K562 (cell line): ENCODE measurements at regions not wholly inside any gene's neighbourhood (a gene's known extent, or its start where the extent isn't known, plus 50 kb on each side); places are given as distances from the start of the nearest gene placed in this dataset.

Source experiments
- ATAC-seq: fragments of 200-7000 bp; cut with Tn5 transposase; 3 replicates; pipeline ENCODE4 v1.9.1; 2020; ENCODE audit warnings: moderate library complexity
- BruUV-seq: library from RNA; stranded (reverse); fragments of 400-500 nt; replicated peaks from 2 replicates; lab custom pipeline; 2021; lab: Mats Ljungman, UMichigan
- CTCF ChIA-PET: fragments of 300-600 bp; formaldehyde crosslinking; extraction: SDS; loops from one replicate; lab custom pipeline; 2021; ENCODE audit warnings: low intra/inter-chr PET ratio; lab: Yijun Ruan, JAX
- POLR2A ChIA-PET: fragments of 300-600, 350-650 bp; sonication (Branson Sonifier 250); formaldehyde crosslinking; extraction: SDS; loops from one replicate; lab custom pipeline; 2021; ENCODE audit warnings: antibody characterized with exemption, inconsistent platforms; lab: Yijun Ruan, JAX
- DNase-seq, 4 experiments: peaks; one replicate each; pipeline versions ENCODE4 v3.0.0 to v3.0.0-alpha.2; 2011 to 2018; ENCODE audit warnings: low spot score in 3 of 4, mixed read lengths in 3 of 4; ENCODE audit errors: extremely low read depth in 1 of 4
- FAIRE-seq: peaks from 2 replicates; lab custom pipeline; 2011; peaks lifted over from hg19 to GRCh38; lab: Jason Lieb, UNC
- H2AFZ ChIP-seq: 2 replicates; pipeline ENCODE4 v1.6.0; 2011; ENCODE audit warnings: low read depth, low read length, control low read depth, inconsistent platforms
- H3K27ac ChIP-seq: fragments of 200-600 bp; 3 replicates; pipeline ENCODE4 v1.8.0; 2011; ENCODE audit warnings: low read depth, mild to moderate bottlenecking, control low read depth, inconsistent platforms, low read length, moderate library complexity, mixed read lengths; ENCODE audit errors: extremely low read depth
- H3K27me3 ChIP-seq, 2 experiments: fragments of 300-600 bp in 1 of 2; 2 replicates in 1 of 2; 3 replicates in 1 of 2; pipeline versions ENCODE4 v1.6.0 to v1.8.0; 2011; ENCODE audit warnings: inconsistent platforms in 2 of 2, low read length in 2 of 2, mild to moderate bottlenecking in 1 of 2, mixed read lengths in 1 of 2, moderate library complexity in 1 of 2; ENCODE audit not compliant: control insufficient read depth in 2 of 2, insufficient read depth in 2 of 2
- H3K36me3 ChIP-seq: fragments of 300-600 bp; 3 replicates; pipeline ENCODE4 v1.8.0; 2011; ENCODE audit warnings: mild to moderate bottlenecking, low read length, inconsistent platforms; ENCODE audit not compliant: control insufficient read depth, insufficient read depth
- H3K4me1 ChIP-seq, 2 experiments: fragments of 200-600 bp in 1 of 2; replicated peaks in 1 of 2; 2 replicates in 1 of 2; 3 replicates in 1 of 2; pipeline versions ENCODE4 v1.5.1 to v1.8.0; 2011; ENCODE audit warnings: inconsistent platforms in 2 of 2, low read length in 2 of 2, mild to moderate bottlenecking in 1 of 2, mixed read lengths in 1 of 2, moderate library complexity in 1 of 2; ENCODE audit not compliant: control insufficient read depth in 2 of 2, insufficient read depth in 2 of 2
- H3K4me2 ChIP-seq: 2 replicates; pipeline ENCODE4 v1.6.1; 2011; ENCODE audit warnings: low read length, control low read depth, inconsistent platforms, mixed read lengths; ENCODE audit not compliant: insufficient read depth
- H3K4me3 ChIP-seq: fragments of 200-600 bp; sonication (generic), shearing (Covaris generic); 2 replicates; pipeline ENCODE4 v1.5.1; 2016; ENCODE audit warnings: control low read depth, inconsistent platforms
- H3K79me2 ChIP-seq: fragments of 200-600 bp; 3 replicates; pipeline ENCODE4 v1.8.0; 2011; ENCODE audit warnings: low read length, inconsistent platforms; ENCODE audit not compliant: control insufficient read depth, insufficient read depth
- H3K9ac ChIP-seq, 2 experiments: 2 replicates each; pipeline versions ENCODE4 v1.6.0 to v1.6.1; 2011; ENCODE audit warnings: low read depth in 2 of 2, low read length in 2 of 2, control low read depth in 1 of 2, inconsistent platforms in 1 of 2, mild to moderate bottlenecking in 1 of 2, mixed read lengths in 1 of 2; ENCODE audit not compliant: insufficient read depth in 1 of 2
- H3K9me1 ChIP-seq: one replicate; pipeline ENCODE4 v1.6.0; 2011; ENCODE audit warnings: inconsistent platforms, mild to moderate bottlenecking, low read length, moderate library complexity; ENCODE audit not compliant: control insufficient read depth, insufficient read depth
- H3K9me3 ChIP-seq: replicated peaks from 2 replicates; pipeline ENCODE4 v1.5.1; 2011; ENCODE audit warnings: low read depth, low read length, inconsistent platforms; ENCODE audit not compliant: control insufficient read depth, insufficient read depth
- H4K20me1 ChIP-seq: replicated peaks from 2 replicates; pipeline ENCODE4 v1.6.1; 2011; ENCODE audit warnings: low read length, inconsistent platforms, mixed read lengths; ENCODE audit not compliant: control insufficient read depth, insufficient read depth
- MEF2A ChIP-seq: IDR thresholded peaks from 2 replicates; pipeline ENCODE4 v1.6.1; 2011; ENCODE audit warnings: low read depth, mild to moderate bottlenecking, low read length, moderate library complexity; ENCODE audit not compliant: control insufficient read depth
- PPARD ChIP-seq: fragments of 250-450 bp; sonication (Bioruptor Pico); IDR thresholded peaks from 2 replicates; pipeline ENCODE4 v1.8.0; 2022; ENCODE audit warnings: inconsistent platforms, mild to moderate bottlenecking, moderate library complexity
- ZNF512 ChIP-seq: IDR thresholded peaks from 2 replicates; pipeline ENCODE4 v1.6.1; 2016; ENCODE audit warnings: missing genetic modification characterization, missing compliant biosample characterization
- WGBS: fragments of 100-300 bp; shearing (Covaris generic); methylation state at CpG from one replicate; pipeline ENCODE4 v1.1.6; 2016; ENCODE audit warnings: low coverage, mixed read lengths; ENCODE audit not compliant: insufficient coverage; ENCODE audit errors: missing lambda C conversion rate; 5-methylcytosine and 5-hydroxymethylcytosine counted together
- in situ Hi-C: fragments of 300-500 bp; cut with MboI; formaldehyde crosslinking; loops from 4 replicates; pipeline ENCODE4 v1.15.0; 2018; ENCODE audit warnings: inconsistent platforms, mixed read lengths
- intact Hi-C: fragments of 100-400 bp; cut with micrococcal nuclease; formaldehyde crosslinking; loops from 2 replicates; pipeline ENCODE4 v1.14.2; 2022

GRCh38 chr19:30919737-30920136, 429.5 kb downstream of the TSHZ3 start:
- ATAC-seq: no peak
- H4K20me1 ChIP-seq: no peaks in the 10 kb centered on the region; the same call in 1 of the 2 replicates
- ChIA-PET CTCF (no interaction called here), POLR2A (interaction anchor here (0.7 kb wide), 1 partner anchor 8 kb away, joined by 3 read pairs; no protein-coding TSS in a partner anchor)
- no peaks in the 10 kb centered on the region for H3K9me3 ChIP-seq
- H2AFZ ChIP-seq: peak overlapping the region; percentile 17; the same call in 1 of the 2 replicates
- intact Hi-C loops: no loop called here
- no peak overlapping the region for H3K27ac ChIP-seq
- no peak overlapping the region for H3K4me3 ChIP-seq
- no peak for FAIRE-seq
- no TSS peak for BruUV-seq
- no peaks in the 10 kb centered on the region; a peak in 1 of 5 replicates for H3K4me1 ChIP-seq
- DNase-seq: no peak
- H3K36me3 ChIP-seq: no peaks in the 10 kb centered on the region
- H3K4me2 ChIP-seq: no peak overlapping the region
- 0% methylated on average over 1 of the region's 1 CpG for WGBS
- H3K27me3 ChIP-seq: peaks cover 0 to 3% of the 10 kb centered on the region in 2 experiments; a peak in 1 of 5 replicates
- peak; percentile 73; the same call in 1 of the 2 replicates for TF ChIP-seq ZNF512
- TF ChIP-seq MEF2A: no peak
- in situ Hi-C loops: no loop called here
- H3K9me1 ChIP-seq: no peaks in the 10 kb centered on the region
- no peak overlapping the region for H3K9ac ChIP-seq
- H3K79me2 ChIP-seq: no peaks in the 10 kb centered on the region

- H3K79me2 ChIP-seq: no peaks in the 10 kb centered on the region
- no peaks in the 10 kb centered on the region for H3K36me3 ChIP-seq
- no peak for TF ChIP-seq PPARD (CRISPR knock-in tag)
- in situ Hi-C loops: no loop called here
- no peak for ATAC-seq
- H3K27me3 ChIP-seq: peaks cover 0 to 26% of the 10 kb centered on the region in 2 experiments; a peak in 1 of 5 replicates
- H3K9me1 ChIP-seq: no peaks in the 10 kb centered on the region
- H2AFZ ChIP-seq: no peak overlapping the region
- no peak overlapping the region for H3K9ac ChIP-seq
- no peak overlapping the region for H3K4me2 ChIP-seq
- no peak overlapping the region for H3K27ac ChIP-seq
- no peaks in the 10 kb centered on the region for H4K20me1 ChIP-seq
- ChIA-PET POLR2A (interaction anchor here (0.7 kb wide), 1 partner anchor 482 kb away, joined by 3 read pairs; no protein-coding TSS in a partner anchor), CTCF (no interaction called here)
- FAIRE-seq: no peak
- WGBS: 0% methylated on average over 8 of the region's 9 CpGs
- BruUV-seq: no TSS peak
- no peaks in the 10 kb centered on the region for H3K9me3 ChIP-seq
- H3K4me3 ChIP-seq: no peak overlapping the region
- intact Hi-C loops: no loop called here
- H3K4me1 ChIP-seq: no peaks in the 10 kb centered on the region; a peak in 1 of 5 replicates
- DNase-seq: no peak
These were observed 433.0 kb downstream of the TSHZ3 start for GRCh38 chr19:30916238-30916637.
